SK-N-MC (cell line): ENCODE measurements at regions not wholly inside any gene's neighbourhood (a gene's known extent, or its start where the extent isn't known, plus 50 kb on each side); places are given as distances from the start of the nearest gene placed in this dataset.

Experiments
- EZH2 ChIP-seq: fragments of 200-600 bp; sonication (generic); IDR thresholded peaks from one replicate; pipeline ENCODE4 v1.6.1; 2017; ENCODE audit warnings: antibody characterized with exemption
- POLR2AphosphoS5 ChIP-seq: IDR thresholded peaks from 2 replicates; pipeline ENCODE4 v1.6.1; 2012; ENCODE audit warnings: mild to moderate bottlenecking, low read depth, low read length, borderline replicate concordance

DNA sequence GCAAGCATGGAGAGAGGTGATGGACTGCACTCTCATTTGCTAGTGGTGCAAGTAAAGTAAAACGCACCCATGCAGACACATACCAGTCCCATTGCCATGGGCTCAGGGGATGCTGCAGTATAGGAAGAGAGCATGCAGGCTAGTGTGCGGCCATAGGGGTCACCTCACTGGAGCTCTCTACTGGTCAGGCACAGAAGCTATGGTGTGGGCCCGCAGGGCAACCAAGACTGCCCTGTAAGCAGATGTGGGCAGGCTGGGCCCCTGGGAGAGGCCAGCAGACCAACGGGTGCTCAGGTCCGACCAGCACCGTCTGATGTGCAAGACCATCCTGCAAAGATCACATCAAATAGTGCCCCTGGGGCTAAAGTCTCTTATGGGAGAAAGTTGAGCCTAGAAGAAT lies 290.7 kb downstream of the HTR1B start:
- TF ChIP-seq POLR2AphosphoS5 (no peak), EZH2 (no peak)
